NCI-H1694 (cell line): ENCODE measurements at regions not wholly inside any gene's neighbourhood (a gene's known extent, or its start where the extent isn't known, plus 50 kb on each side); places are given as distances from the start of the nearest gene placed in this dataset.
A peak's percentile ranks its signal among the peaks of the same experiment; 100 is the strongest.
"Not testable (repeated sequence)": the region's sequence is repeated elsewhere in the genome, so short reads cannot be mapped to it uniquely, and the experiment has no call there.

Source experiments
- DNase-seq: peaks from one replicate; lab custom pipeline; 2025; lab: John Stamatoyannopoulos, UW

DNA sequence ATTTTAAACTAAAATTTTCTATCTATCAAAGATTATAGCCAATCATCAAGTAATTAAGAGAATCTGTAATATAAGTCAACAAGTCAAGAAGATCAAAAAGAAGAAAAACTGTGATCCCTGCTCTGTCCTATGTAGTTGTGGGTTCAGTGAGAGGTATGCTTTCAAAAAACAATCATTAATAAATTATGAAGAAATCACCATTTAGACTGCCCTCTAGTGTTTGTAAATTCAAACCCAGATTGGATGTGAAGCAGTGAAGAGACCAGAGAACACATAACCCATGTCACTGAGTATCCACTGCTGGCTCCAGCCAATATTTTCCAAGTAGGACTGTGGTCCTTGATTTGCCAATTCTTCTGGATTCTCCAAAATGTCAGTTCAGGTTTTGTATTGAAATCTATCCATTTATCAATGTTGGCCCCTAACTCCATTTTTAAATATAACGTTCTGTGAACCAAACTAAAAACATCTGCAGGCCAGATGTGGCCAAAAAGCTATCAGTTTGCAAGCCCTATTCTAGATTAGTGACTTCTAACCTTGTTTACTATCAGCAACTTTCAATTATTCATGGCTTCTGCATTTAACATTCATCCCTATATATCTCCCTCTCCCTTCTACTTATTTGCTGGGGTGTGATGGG lies 467.5 kb upstream of the CXADR start:
- peak; percentile 25 for DNase-seq

DNA sequence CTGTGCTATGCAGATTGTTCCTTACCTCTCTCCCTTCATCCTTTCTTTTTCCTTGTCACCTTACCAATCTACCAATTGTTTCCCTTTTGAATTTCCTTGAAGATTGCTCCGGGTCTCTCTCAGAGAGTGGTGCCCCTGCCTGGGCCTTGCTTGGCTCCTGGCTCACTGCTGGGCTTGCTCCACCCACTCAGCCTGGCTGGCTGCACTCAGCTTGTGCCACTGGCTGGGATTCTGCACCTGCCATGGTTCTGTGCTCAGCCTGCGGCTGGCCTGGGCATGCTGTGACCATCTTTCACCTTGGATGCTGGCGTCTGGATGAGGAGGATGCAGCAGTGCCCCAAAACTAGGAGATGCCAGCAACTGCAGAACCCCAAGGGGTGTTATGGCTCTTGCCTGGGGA lies 463.9 kb upstream of the CXADR start:
- DNase-seq = no peak

DNA sequence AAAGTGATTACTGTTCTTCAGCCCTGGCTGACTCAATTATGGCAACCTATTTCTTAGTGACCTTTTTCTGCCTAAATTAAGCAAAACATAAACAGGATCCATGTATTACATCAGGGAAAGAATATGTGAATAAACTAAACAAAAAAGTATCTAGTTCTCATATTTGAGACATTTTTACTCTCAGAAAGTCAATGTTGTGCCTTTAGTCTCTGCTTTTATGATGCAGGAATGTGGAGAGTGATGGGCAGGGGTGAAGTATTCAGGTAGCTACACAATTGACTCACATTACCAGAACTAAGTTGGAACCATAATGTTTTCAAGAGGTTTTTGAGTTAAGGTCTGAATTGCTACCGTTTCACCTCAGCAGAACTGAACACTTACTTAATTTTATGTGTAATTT lies 462.7 kb upstream of the CXADR start:
- no peak for DNase-seq

DNA sequence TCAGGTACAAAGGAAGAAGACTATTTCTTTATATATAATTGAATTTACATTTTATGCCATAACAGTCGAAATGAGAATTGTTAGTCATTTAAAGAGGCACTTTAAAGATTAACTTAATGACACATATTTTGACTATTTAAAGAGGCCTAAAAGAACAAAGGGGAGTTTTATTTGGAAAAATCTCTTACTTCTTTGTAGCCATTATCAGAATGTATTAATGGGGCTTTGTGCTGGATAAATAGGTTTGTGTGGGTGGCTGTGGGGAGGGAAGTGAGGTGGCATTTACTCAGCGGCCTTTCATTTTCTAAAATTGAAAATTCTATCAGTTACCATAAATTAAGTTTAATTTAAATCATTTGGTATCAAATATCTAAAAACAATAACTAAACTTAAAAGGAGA lies 462.2 kb upstream of the CXADR start:
- DNase-seq = no peak

DNA sequence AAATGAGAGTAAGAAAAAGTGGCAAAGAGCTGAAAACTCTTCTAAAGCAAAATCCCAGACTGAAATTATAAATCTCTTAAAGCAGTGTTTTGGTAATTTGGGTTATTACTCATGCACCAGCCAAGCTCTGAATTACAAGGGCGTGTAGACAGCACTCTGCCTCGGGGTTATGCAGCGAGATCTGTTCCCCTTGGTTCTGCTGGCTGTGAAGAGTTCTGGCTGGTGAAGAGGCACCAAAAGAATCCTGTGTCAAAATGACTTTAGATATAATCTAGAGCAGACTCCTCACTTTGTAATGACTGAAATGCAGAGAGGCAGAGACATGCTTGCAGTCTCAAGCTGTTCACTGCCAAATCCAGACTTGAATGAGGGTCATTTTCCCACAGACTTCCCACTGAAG lies 461.8 kb upstream of the CXADR start:
- DNase-seq = no peak

DNA sequence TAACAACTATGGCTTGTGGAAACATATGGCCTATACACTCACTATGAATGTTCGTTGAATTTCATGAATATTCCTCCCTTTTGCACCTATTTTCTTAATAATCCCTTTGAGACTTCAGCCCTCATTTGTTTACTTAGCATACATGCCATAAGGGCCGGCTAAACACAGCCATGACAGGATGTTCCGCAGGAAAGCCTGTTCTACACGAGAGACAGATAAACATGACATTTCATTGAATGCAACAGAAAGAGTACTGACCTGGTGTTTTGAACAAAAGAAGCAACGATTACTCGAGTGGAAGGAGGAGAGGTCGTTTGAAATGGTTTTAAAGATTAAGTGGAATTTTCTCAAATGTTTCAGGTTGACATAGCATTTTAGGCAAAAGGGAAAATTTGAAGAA lies 459.5 kb upstream of the CXADR start:
- DNase-seq = no peak

DNA sequence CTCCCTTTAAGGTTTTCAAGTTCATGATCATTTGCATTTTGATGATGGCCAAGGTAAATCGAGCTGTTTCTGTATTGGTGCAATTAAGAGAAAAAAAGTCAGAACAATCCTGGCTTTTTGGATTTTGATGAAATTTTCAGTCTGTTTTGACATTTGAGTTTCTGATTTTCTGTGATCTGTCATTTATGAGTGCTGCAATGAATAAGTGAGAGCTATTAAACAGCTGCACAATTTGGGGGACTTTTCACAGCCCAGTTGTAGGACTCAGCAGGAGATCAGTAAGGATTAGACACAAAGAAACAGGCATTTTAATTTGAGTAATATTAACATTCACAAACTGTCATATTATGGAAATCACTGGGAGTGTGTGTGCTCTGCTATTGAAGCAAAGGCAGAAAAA lies 452.9 kb upstream of the CXADR start:
- no peak for DNase-seq

DNA sequence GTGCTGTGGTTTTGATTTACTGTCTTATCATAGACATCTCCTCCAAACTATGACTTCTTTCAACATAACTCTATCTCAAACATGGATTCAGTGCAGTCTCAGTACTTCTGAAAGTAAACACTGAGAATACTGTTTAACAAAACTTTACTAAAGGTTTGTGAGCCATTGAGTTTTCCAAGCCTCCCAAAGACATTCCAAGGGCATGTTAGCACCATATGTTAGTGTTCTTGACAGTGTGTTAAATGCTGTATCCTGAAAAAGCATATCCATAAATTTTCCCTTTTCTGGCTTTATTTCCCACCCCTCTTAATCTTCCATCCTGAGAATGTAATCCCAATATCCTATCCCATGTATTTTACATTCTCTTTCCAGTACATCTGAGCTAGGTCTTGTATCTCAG lies 446.8 kb upstream of the CXADR start:
- DNase-seq = no peak

DNA sequence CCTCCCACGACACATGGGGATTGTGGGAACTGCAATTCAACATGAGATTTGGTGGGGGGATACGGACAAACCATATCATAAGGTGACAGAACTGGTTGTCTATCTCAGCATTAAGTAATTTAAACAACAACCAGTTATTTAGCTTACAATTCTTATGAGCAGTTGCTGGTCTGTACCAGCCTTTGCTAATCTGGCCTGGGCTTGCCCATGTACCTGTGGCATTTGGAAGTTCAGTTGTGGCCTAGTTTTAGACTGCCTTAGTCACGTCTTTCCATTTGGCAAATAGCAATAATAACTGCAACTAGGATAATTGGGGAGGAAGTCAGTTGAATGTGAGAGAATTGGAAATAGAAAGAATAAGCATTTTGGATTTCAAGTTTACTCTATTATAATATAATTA lies 441.8 kb upstream of the CXADR start:
- no peak for DNase-seq

DNA sequence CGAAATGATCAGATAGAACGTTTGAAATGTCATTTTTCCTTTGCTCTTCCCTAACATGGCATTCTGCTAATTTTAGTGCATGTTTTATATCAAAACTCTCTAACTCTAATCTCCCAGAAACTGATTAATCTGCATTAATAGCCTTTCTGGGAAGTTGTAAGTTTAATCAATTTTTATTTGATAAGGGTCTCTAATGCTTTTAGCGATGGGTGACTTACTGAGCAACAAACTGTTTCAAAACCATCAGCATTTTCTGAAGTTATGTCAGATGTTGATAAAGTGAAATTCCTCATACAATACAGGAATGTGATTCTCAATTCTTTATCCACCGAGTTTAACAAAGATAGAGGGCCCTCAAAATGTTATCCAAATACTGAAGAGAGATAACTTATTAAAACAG lies 431.6 kb upstream of the CXADR start:
- DNase-seq = no peak

DNA sequence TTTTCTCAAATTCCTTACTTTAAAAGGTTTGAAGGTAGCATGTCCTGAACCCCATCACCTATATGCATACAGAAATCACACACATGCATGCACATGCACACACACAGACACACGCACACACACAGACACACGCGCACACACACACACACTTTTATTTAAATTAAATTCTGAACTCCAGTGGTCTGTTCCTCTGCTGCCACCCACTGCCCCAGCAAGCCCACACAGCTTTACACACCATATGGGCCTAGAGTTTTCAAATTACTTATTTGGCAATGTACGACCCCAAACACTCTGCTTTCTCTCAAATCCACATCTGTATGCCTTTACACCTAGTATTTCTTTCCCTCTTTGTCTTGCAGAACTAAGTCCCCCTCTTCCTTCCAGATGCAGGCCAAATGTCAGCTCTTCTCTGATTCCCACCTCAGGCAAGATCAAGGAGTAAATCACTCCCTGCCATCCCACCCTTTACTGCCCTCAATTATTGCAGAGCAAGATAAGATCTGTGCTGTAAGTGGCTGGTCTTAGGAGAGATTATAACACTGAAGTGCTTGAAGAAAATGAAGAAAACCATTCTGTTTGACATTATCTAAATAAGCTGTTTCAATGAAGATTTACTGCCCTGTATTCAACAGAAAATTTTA lies 429.9 kb upstream of the CXADR start:
- DNase-seq = no peak

DNA sequence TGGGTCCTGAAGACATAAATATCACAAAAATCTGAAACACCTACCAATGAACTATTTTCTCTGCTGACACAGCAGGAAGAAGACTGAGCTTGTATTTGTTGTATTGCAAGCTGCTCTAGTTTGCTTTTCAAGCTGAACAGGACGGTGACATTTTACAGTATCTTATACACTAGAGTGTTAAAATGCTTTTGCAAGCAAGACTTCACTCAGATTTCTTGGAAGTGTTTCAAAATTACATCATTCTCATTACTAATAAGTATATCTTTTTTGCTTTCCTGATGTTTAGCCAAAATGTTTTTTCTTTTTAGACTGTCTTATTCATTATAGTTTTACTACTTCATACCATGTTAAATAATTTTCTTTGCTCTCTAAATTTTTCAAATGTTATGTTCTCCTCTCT lies 427.1 kb upstream of the CXADR start:
- DNase-seq = no peak

DNA sequence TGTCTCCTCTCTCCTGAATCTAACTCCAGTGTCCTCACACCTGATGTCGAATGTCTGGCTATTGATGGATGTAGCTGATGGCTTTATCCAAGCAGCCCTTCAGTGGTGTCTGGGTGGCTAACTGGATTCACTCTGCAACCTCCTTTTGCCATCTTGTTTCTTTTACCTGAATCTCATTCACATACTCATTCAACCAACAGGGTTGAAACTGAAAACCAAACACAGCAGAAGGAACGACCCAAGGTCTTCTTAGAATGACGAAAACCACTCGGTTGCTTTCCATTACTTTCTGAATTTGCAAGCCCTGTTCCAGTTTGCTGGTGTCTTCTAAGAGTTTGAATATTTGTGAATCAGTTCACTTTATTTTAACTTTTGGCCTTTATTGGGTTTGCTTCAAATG lies 424.3 kb upstream of the CXADR start:
- no peak for DNase-seq

DNA sequence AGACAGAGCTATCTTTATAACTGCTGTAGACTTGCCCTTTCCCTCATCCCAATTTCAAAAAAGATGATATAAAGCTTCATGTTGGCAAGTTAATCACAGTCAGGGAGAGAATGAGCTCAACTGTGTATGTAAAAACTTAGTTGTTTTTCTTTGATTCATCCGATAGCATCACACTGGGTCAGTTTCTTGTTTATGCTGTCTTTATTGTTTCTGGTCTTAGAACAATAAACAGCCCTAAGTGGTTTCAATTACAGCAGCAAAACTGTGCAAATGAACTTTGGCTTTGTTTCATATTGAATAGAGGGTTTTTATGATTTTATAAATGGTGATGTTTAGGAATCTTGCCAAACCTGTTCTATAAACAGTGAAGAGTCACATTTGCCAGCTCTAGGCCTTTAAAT lies 423.8 kb upstream of the CXADR start:
- DNase-seq = no peak

DNA sequence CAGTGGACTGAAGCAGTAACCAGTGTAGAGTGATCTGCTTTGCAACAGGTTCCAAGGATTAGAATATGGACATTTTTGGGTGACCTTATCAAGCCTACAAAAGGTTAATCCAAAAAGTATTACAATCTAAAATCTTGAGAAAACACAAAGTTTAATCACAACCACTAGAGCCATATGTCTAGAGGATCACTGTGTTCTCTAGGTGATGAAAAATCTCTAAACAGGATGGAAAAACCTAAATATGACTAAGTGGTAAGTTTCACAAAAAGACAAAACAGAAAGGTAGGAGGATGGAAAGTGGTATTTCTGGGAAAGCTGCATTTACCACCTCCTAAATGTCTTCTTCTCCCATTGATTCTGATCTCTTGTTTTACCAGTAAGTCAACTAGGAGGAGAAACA lies 411.1 kb upstream of the CXADR start:
- DNase-seq = no peak

DNA sequence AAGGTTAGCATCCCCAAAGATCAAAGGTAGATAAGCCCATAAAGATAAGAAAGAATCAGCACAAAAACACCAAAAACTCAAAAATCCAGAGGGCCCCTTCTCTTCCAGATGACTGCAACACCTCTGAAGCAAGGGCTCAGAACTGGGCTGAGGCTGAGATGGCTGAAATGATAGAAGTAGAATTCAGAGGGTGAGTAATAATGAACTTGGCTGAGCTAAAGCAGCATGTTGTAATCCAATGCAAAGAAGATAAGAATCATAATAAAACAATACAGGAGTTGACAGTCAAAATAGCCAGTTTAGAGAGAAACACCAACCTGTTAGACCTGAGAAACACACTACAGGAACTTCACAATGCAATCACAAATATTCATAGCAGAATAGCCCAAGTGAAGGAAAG lies 406.9 kb upstream of the CXADR start:
- no peak for DNase-seq

DNA sequence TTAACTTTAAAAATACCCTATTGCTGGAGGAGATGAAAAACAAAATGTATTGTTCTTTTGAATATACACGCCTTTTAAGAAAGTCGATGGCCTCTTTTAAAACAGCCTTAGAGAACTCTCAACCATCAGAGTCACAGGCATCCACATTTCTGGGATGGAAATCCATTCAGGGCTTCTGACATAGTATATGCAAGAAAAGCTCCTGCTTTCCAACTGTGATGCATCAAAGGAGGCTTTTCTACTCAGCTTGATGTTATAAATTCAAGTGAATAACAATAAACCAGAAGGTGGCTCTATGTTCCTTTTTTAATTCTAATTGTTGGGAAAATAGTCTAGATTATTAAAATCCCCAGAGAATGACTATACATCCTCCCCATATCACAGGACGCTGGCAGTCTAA lies 398.8 kb upstream of the CXADR start:
- DNase-seq = no peak

DNA sequence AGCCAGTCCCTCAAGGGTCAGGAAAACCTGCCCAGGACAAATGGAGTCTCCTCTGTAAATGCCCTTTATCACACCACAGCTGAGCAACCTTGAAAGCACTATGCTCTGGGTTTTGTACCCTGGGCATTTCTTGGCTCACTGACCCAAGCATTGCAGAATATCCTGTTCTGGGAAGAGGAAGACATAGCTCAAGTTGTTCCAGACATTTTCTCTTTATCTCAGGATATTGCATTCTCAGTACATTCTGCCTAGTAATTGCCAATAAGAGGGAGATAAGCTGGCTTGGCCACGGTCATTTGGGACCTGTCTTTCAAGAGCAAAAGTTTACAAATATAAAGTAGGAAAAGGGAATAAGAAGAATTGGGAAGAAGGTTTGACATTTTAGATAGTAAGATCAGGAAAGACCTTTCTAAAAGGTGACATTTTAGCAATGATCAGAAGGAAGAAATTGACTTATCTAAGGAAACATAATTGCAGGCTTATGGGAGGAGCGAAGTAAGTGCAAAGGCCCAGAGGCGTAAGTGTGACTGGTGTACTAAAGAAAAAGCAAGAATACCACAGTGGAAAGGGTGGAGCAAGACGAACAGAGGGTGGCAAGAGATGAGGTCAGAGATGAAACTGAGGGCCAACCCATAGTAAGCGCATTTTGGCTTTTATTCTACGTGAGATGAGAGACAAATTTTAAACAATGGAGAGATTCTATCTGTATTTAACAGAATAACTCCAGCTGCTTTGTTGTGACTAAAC lies 394.0 kb upstream of the CXADR start:
- no peak for DNase-seq

DNA sequence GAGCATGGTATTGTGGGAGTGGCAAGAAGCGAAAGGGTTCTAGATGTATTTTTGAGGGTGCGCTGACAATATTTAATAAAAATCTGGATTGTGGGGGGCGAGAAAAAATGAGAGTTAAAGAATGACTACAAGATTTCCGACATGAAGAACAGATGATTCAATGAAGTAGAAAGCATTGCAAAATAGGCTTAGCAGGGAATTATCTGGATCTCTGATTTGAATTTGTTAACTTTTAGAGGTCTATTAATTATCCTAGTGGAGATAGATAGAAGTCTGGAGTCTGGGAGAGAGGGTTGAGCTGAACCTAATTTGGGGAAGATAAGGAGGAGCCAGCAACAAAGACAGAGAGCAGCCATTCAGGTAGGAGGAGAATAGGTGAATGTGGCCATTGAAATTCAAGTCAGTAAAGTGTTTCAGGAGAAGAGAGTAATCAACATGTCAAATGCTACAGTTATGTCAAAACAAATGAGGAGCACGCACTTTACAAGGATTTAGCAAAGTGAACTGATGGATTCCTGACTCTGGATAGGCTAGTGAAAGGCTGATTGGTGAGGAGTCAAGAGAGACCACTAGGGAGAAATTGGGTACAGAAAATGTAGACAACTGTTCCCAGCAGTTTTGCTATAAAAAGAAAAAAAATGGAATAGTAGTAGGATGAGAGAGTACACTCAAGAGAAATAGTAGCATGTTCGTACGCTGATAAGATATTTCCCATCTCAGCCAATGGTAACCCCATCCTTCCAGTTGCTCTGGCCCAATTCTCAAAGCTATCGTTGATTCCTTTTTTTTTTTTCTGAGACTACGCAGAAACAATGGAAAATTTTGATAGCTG lies 393.2 kb upstream of the CXADR start:
- DNase-seq = no peak

DNA sequence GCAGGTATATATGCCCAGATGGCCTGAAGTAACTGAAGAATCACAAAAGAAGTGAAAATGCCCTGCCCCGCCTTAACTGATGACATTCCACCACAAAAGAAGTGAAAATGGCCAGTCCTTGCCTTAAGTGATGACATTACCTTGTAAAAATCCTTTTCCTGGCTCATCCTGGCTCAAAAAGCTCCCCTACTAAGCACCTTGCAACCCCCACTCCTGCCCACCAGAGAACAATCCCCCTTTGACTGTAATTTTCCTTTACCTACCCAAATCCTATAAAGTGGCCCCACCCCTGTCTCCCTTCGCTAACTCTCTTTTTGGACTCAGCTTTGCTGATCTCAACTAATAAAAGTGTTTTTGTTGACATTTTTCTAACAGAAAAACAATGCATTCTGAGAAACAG lies 385.4 kb upstream of the CXADR start:
- not testable (repeated sequence) for DNase-seq

DNA sequence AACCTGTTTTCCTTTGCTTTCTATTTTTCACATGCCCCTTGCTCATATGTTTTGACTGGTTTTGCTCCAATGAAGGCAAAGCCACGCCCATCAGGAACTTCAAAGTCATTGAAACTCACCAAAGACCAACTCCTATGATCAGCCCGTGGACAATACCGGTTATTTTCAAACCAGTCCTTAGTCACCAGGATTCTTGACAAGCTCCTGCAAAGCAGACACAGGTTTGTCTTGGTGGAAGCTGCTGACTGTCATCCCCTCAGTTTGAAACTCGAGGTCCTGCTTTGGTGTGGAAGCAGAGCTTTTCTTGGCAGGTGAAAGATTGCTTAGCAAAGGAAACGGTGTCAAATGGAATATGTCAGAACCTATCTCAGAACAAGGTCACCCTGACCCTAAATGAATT lies 384.7 kb upstream of the CXADR start:
- DNase-seq = no peak

DNA sequence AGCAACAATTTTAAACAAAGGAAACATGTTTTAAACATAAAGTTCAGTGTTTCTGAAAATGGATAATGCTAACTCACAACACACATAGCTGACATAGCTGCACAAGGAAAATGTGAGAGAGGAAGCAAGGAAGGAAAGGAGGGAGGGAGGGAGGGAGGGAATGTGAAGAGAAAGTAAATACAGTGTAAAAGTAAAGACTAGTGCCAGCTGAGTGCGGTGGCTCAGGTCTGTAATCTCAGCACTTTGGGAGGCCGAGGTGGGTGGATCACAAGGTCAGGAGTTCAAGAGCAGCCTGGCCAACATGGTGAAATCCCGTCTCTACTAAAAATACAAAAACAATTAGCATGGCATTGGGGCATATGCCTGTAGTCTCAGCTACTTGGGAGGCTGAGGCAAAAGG lies 373.7 kb upstream of the CXADR start:
- not testable (repeated sequence) for DNase-seq

DNA sequence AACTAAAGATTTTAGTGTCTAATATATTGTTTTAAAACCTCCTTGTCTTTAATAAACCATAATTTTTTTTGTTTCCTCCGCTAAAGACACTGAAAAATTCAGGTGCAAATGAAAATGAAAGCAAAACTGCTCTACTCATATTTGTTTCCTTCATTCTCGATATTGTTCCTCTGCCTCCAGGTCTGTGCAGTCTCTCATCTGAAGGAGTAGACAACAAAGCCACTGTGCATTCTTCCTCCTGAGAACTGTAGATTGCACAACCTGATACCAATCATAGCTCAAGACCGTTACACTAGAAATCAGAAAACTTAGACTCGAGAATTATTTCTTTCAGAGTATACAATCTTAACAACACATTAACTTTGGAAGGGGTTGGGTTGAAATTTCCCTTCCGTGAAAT lies 373.1 kb upstream of the CXADR start:
- DNase-seq = no peak
